Spinal cord (tissue), 9 donors: ENCODE measurements at regions not wholly inside any gene's neighbourhood (a gene's known extent, or its start where the extent isn't known, plus 50 kb on each side); places are given as distances from the start of the nearest gene placed in this dataset.

Experiments
- DNase-seq, 6 donors: peaks; one replicate each; pipeline versions ENCODE4 v3.0.0 to v3.0.0-alpha.2; 2013 to 2015; ENCODE audit warnings: low spot score in 6 of 6, low read depth in 4 of 6
- H3K27ac ChIP-seq: one replicate; pipeline ENCODE4 v1.5.1; 2013; ENCODE audit warnings: low read depth, low read length, control low read depth
- H3K27me3 ChIP-seq: one replicate; pipeline ENCODE4 v1.6.1; 2013; ENCODE audit warnings: low read length; ENCODE audit not compliant: control insufficient read depth, insufficient read depth
- H3K36me3 ChIP-seq: one replicate; pipeline ENCODE4 v1.6.1; 2013; ENCODE audit warnings: low read length; ENCODE audit not compliant: control insufficient read depth, insufficient read depth
- H3K4me1 ChIP-seq: one replicate; pipeline ENCODE4 v1.6.1; 2013; ENCODE audit warnings: low read length; ENCODE audit not compliant: control insufficient read depth, insufficient read depth
- H3K4me3 ChIP-seq: one replicate; pipeline ENCODE4 v1.5.1; 2013; ENCODE audit warnings: low read depth, low read length, control low read depth
- H3K9me3 ChIP-seq: one replicate; pipeline ENCODE4 v1.6.1; 2013; ENCODE audit warnings: low read length; ENCODE audit not compliant: control insufficient read depth, insufficient read depth
- WGBS: methylation state at CpG from one replicate; pipeline ENCODE4 v1.1.5; 2013; ENCODE audit warnings: missing lambda C conversion rate; ENCODE audit not compliant: insufficient coverage; 5-methylcytosine and 5-hydroxymethylcytosine counted together
- donor health status: healthy.

- Histone ChIP-seq H3K27ac (no peak overlapping the region), H3K4me1 (no peaks in the 10 kb centered on the region), H3K36me3 (no peaks in the 10 kb centered on the region), H3K9me3 (no peaks in the 10 kb centered on the region), H3K27me3 (no peaks in the 10 kb centered on the region), H3K4me3 (no peak overlapping the region)
- no peak for DNase-seq
- 79% methylated on average over 4 of the region's 7 CpGs for WGBS
Observed at GRCh38 chr2:3117650-3118216, 259.9 kb downstream of the EIPR1 start.

- Histone ChIP-seq H3K36me3 (no peaks in the 10 kb centered on the region), H3K27me3 (no peaks in the 10 kb centered on the region), H3K27ac (no peak overlapping the region), H3K9me3 (no peaks in the 10 kb centered on the region), H3K4me3 (no peak overlapping the region), H3K4me1 (no peaks in the 10 kb centered on the region)
- 87% methylated on average over 10 of the region's 14 CpGs for WGBS
- DNase-seq = no peak
Observed at GRCh38 chr2:3116371-3116770, 261.2 kb downstream of the EIPR1 start.

DNA sequence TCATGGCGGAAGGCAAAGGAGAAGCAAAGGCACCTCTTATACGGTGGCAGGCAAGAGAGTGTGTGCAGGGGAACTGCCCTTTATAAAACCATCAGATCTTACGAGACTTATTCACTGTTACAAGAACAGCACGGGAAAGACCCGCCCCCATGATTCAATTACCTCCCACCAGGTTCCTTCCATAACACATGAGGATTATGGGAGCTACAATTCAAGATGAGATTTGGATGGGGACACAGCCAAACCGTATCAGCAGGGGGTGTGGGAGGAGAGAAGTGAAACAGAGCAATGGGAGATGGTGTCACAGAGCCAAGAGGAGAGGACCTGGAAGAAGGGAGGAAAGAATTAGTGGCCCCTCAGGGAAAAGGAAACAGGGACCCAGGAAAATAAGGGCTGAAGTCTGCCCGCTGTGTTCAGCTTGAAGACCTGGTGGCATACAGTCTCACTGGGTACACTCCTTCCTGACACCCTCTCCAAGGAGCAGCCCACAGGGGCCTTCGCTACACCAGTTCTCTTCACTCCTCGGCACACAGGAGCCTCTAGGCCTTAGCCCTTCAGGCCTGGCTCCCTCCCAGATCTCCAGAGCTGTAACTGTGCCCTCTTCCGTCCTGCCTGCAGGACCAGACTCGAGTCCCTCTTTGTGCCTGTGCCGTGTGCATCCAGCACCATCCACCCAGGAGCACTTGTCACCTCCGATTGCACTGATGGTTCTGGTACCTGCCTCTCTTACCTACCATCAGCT is 262.1 kb downstream of the EIPR1 start:
- Histone ChIP-seq H3K4me1 (no peaks in the 10 kb centered on the region), H3K27ac (no peak overlapping the region), H3K9me3 (no peaks in the 10 kb centered on the region), H3K36me3 (no peaks in the 10 kb centered on the region), H3K4me3 (no peak overlapping the region), H3K27me3 (no peaks in the 10 kb centered on the region)
- WGBS = 92% methylated on average over 10 of the region's 13 CpGs
- no peak for DNase-seq

DNA sequence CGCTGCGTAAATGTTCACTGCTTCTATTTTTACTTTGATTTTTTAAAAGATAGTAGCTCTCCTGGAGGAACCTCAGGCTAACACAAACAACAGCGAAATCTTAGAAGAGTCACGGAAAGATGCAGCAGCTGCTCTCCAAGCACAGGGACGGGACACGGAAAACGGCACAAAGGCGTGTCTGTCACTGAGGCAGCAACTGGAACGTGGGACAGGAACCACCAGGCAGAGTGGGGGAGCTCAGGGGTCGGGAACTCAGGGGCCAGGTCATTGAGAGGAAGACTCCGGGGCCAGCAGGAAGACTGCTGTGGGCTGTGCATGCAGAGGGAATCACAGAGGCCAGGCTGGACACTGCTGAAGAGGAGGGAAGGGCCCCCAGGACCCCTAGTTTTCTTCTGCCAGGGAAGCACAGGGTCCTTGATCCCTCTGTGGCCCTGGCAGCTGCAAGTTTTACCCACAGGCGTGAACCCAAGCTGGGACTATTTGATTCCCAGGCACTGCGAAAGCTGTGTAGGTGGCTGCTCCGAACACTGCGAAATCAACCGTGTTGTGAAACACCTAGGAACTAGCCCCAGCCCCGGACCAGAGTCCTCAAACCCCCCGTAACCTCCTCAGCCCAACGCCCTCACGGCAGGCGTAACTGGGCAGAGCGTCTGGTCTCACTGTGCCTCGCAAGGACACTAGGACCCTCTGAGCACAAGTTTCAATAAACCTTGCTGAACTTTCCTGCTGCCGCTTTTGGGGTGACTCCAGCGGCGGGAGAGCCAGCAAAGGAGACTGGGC is 263.0 kb downstream of the EIPR1 start:
- DNase-seq = no peak
- Histone ChIP-seq H3K27me3 (no peaks in the 10 kb centered on the region), H3K36me3 (peaks cover under 1% of the 10 kb centered on the region), H3K4me3 (no peak overlapping the region), H3K4me1 (no peaks in the 10 kb centered on the region), H3K27ac (no peak overlapping the region), H3K9me3 (no peaks in the 10 kb centered on the region)
- 92% methylated on average over 24 of the region's 26 CpGs for WGBS

- Histone ChIP-seq H3K36me3 (peaks cover 8% of the 10 kb centered on the region), H3K4me3 (no peak overlapping the region), H3K27ac (no peak overlapping the region), H3K9me3 (no peaks in the 10 kb centered on the region), H3K27me3 (no peaks in the 10 kb centered on the region), H3K4me1 (no peaks in the 10 kb centered on the region)
- DNase-seq = no peak
- WGBS = 89% methylated on average over 5 of the region's 6 CpGs
Observed at GRCh38 chr2:3113769-3114168, 263.8 kb downstream of the EIPR1 start.

- no peak overlapping the region for H3K4me3 ChIP-seq
Observed at GRCh38 chr2:3113122-3113521, 264.5 kb downstream of the EIPR1 start.

GRCh38 chr2:3112553-3112952 is 265.1 kb downstream of the EIPR1 start:
- Histone ChIP-seq H3K4me1 (no peaks in the 10 kb centered on the region), H3K27me3 (no peaks in the 10 kb centered on the region), H3K36me3 (peaks cover 15% of the 10 kb centered on the region), H3K4me3 (no peak overlapping the region), H3K27ac (no peak overlapping the region), H3K9me3 (no peaks in the 10 kb centered on the region)
- no peak for DNase-seq
- WGBS = 73% methylated on average over 7 of the region's 10 CpGs

More at GRCh38 chr2:3113122-3113521, 264.5 kb downstream of the EIPR1 start:
- no peak overlapping the region for H3K27ac ChIP-seq
- no peaks in the 10 kb centered on the region for H3K4me1 ChIP-seq
- 86% methylated on average over 5 of the region's 10 CpGs for WGBS
- no peak for DNase-seq
- H3K36me3 ChIP-seq = peaks cover 12% of the 10 kb centered on the region
- no peaks in the 10 kb centered on the region for H3K27me3 ChIP-seq
- no peaks in the 10 kb centered on the region for H3K9me3 ChIP-seq

DNA sequence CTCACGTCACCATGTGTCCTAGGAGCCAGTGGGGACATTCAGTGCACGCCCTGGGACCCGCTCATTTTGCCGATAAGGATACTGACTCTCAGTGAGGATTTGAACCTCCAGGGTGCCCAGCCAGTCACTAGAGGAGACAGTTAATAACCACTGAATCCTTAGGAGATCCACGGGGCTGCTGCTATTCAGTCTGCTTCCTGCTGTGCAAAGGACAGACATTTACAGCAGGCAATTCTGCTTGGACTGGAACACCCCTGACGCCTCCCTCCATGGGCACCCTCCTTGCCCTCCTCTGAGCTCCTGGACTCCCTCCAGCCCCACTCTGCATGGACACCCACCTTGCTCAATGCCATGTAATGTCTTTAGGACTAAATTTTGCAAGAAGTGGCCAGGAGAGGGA is 265.5 kb downstream of the EIPR1 start:
- Histone ChIP-seq H3K9me3 (no peaks in the 10 kb centered on the region), H3K27me3 (no peaks in the 10 kb centered on the region), H3K4me1 (no peaks in the 10 kb centered on the region), H3K27ac (no peak overlapping the region), H3K36me3 (peaks cover 15% of the 10 kb centered on the region), H3K4me3 (no peak overlapping the region)
- DNase-seq = no peak
- WGBS = 71% methylated on average over 6 of the region's 6 CpGs

GRCh38 chr2:3110994-3111666 is 266.5 kb downstream of the EIPR1 start:
- no peak for DNase-seq
- WGBS = 82% methylated on average over 6 of the region's 7 CpGs
- peaks cover 15% of the 10 kb centered on the region for H3K36me3 ChIP-seq
- no peaks in the 10 kb centered on the region for H3K27me3 ChIP-seq
- H3K27ac ChIP-seq = no peak overlapping the region
- no peaks in the 10 kb centered on the region for H3K9me3 ChIP-seq
- no peaks in the 10 kb centered on the region for H3K4me1 ChIP-seq
- H3K4me3 ChIP-seq = no peak overlapping the region
